Esophagus squamous epithelium (tissue), 5 donors: ENCODE measurements at regions not wholly inside any gene's neighbourhood (a gene's known extent, or its start where the extent isn't known, plus 50 kb on each side); places are given as distances from the start of the nearest gene placed in this dataset.

Experiments used
- DNase-seq: peaks from one replicate; lab custom pipeline; 2025; lab: John Stamatoyannopoulos, UW
- H3K27ac ChIP-seq, 4 donors: fragments of 200-600 bp; sonication (generic); one replicate each; pipeline ENCODE4 v1.5.1; 2016 to 2019; ENCODE audit warnings: mild to moderate bottlenecking in 1 of 4
- H3K27me3 ChIP-seq, 4 donors: fragments of 200-600 bp; sonication (generic); 1 replicate in 3 of 4; 2 replicates in 1 of 4; pipeline versions ENCODE4 v1.5.1 to v1.6.0; 2017 to 2021; ENCODE audit warnings: antibody characterized with exemption in 1 of 4
- H3K36me3 ChIP-seq, 3 donors: fragments of 200-600 bp; sonication (generic); one replicate each; pipeline ENCODE4 v1.5.1; 2016 to 2019
- H3K4me1 ChIP-seq, 3 donors: fragments of 200-600 bp; sonication (generic); one replicate each; pipeline ENCODE4 v1.5.1; 2017 to 2019
- H3K4me3 ChIP-seq, 4 donors: fragments of 200-600 bp; sonication (generic); 1 replicate in 3 of 4; 2 replicates in 1 of 4; pipeline ENCODE4 v1.5.1; 2016 to 2019; ENCODE audit warnings: mild to moderate bottlenecking in 2 of 4, moderate library complexity in 1 of 4
- H3K9me3 ChIP-seq, 3 donors: fragments of 200-600 bp; sonication (generic); one replicate each; pipeline ENCODE4 v1.5.1; 2016 to 2019
- POLR2A ChIP-seq, 4 donors: fragments of 450-650 bp; IDR thresholded peaks; one replicate each; pipeline ENCODE4 v1.6.1; 2017; ENCODE audit warnings: antibody characterized with exemption in 4 of 4, mild to moderate bottlenecking in 4 of 4, moderate library complexity in 3 of 4
- WGBS, 2 donors: methylation state at CpG; one replicate each; pipeline ENCODE4 v1.1.5; 2018; 5-methylcytosine and 5-hydroxymethylcytosine counted together
- intact Hi-C: fragments of 100-400 bp; cut with DNase I; formaldehyde crosslinking; loops from one replicate; pipeline ENCODE4 v1.15.0; 2022
- TF ChIP-seq, protein P1 (sequence below), 6 experiments: fragments of 450-650 bp in 4 of 6; fragments of 200-600 bp in 2 of 6; sonication (generic) in 2 of 6; IDR thresholded peaks; one replicate each; pipeline ENCODE4 v1.5.1; 2016 to 2019; ENCODE audit warnings: antibody characterized with exemption in 6 of 6, mild to moderate bottlenecking in 4 of 6, moderate library complexity in 4 of 6
- donor health status: DM: yes; HTN: yes; CAD: no.

DNA sequence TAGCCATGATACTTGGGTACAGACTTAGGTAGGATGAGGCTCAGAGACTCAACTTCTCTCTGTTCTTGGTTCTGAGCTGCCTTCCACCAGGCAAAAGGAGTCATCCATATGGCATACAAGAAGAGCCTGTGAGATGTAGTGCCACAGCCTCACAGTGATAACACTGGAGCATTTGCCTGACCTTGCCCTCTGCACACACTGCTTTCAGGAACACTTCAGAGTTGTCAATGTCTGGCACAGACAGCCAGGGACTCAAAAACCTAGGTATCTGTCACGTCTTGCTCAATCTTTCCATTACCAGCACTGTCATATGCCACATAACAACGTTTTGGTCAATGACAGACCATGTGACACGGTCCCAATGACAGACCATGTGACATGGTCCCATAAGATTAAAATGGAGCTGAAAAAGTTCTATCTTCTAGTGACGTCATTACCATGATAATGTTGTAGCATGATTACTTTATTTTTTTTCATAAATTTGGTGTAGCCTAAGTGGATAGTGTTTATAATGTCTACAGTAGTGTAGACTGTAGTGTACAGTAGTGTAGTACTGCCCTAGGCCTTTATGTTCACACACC, 199.9 kb upstream of the CTTNBP2NL start:
- Histone ChIP-seq H3K9me3 (no peaks in the 10 kb centered on the region), H3K27ac (no peak overlapping the region), H3K4me1 (no peaks in the 10 kb centered on the region), H3K36me3 (no peaks in the 10 kb centered on the region), H3K4me3 (no peak overlapping the region), H3K27me3 (no peaks in the 10 kb centered on the region)
- TF ChIP-seq, protein P1, sequence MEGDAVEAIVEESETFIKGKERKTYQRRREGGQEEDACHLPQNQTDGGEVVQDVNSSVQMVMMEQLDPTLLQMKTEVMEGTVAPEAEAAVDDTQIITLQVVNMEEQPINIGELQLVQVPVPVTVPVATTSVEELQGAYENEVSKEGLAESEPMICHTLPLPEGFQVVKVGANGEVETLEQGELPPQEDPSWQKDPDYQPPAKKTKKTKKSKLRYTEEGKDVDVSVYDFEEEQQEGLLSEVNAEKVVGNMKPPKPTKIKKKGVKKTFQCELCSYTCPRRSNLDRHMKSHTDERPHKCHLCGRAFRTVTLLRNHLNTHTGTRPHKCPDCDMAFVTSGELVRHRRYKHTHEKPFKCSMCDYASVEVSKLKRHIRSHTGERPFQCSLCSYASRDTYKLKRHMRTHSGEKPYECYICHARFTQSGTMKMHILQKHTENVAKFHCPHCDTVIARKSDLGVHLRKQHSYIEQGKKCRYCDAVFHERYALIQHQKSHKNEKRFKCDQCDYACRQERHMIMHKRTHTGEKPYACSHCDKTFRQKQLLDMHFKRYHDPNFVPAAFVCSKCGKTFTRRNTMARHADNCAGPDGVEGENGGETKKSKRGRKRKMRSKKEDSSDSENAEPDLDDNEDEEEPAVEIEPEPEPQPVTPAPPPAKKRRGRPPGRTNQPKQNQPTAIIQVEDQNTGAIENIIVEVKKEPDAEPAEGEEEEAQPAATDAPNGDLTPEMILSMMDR (IDR thresholded peaks at IDR 0.05) = no peak
- TF ChIP-seq POLR2A (IDR thresholded peaks at IDR 0.05) = no peak
- WGBS, 2 donors = 43 to 68% methylated on average over 3 to 4 of the region's 4 CpGs
- intact Hi-C loops = no loop called here
- DNase-seq = no peak

GRCh38 chr1:112196731-112197130, 199.3 kb upstream of the CTTNBP2NL start:
- no peak for TF ChIP-seq POLR2A (IDR thresholded peaks at IDR 0.05)
- TF ChIP-seq, protein P1 (IDR thresholded peaks at IDR 0.05) = no peak
- WGBS, 2 donors = 73 to 80% methylated on average over 4 of the region's 4 CpGs
- Histone ChIP-seq H3K9me3 (no peaks in the 10 kb centered on the region), H3K4me1 (no peaks in the 10 kb centered on the region), H3K27me3 (no peaks in the 10 kb centered on the region), H3K4me3 (no peak overlapping the region), H3K36me3 (no peaks in the 10 kb centered on the region), H3K27ac (no peak overlapping the region)
- intact Hi-C loops = no loop called here
- no peak for DNase-seq

GRCh38 chr1:112209493-112209892, 186.5 kb upstream of the CTTNBP2NL start:
- Histone ChIP-seq H3K27ac (no peak overlapping the region), H3K4me1 (no peaks in the 10 kb centered on the region), H3K4me3 (no peak overlapping the region), H3K27me3 (no peaks in the 10 kb centered on the region), H3K9me3 (no peaks in the 10 kb centered on the region), H3K36me3 (no peaks in the 10 kb centered on the region)
- 25 to 33% methylated on average over 1 of the region's 1 CpG for WGBS, 2 donors
- no peak for TF ChIP-seq POLR2A (IDR thresholded peaks at IDR 0.05)
- TF ChIP-seq, protein P1 (IDR thresholded peaks at IDR 0.05) = no peak
- intact Hi-C loops = no loop called here
- no peak for DNase-seq

- Histone ChIP-seq H3K4me3 (no peak overlapping the region), H3K27me3 (no peaks in the 10 kb centered on the region), H3K4me1 (no peaks in the 10 kb centered on the region), H3K36me3 (no peaks in the 10 kb centered on the region), H3K27ac (no peak overlapping the region), H3K9me3 (no peaks in the 10 kb centered on the region)
- 50 to 75% methylated on average over 1 of the region's 1 CpG for WGBS, 2 donors
- TF ChIP-seq POLR2A (IDR thresholded peaks at IDR 0.05) = no peak
- TF ChIP-seq, protein P1 (IDR thresholded peaks at IDR 0.05) = no peak
- no peak for DNase-seq
- intact Hi-C loops = no loop called here
Observed at GRCh38 chr1:112219267-112219666, 176.7 kb upstream of the CTTNBP2NL start.

DNA sequence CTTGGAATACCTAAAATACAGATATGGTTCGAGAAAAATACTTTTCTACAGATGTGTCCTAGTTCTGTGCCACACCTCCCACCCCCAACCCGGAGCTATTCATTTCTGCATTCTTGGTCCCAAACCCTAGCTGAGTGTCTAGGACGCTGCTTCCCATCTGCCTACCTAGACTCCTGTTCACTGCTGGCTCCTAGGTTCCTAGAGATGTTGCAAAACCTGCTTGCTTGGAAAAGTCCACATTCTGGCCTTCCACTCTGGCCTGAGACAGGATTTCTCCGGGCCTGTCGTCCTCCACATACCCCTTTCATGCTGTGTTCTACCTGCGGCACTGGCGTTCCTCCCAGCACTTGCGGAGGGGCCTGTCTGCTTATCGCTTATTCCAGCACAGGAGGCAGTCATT, 165.8 kb upstream of the CTTNBP2NL start:
- Histone ChIP-seq H3K9me3 (peaks cover 0 to 5% (median 0%) of the 10 kb centered on the region in 3 donors), H3K27ac (no peak overlapping the region), H3K4me3 (no peak overlapping the region), H3K4me1 (no peaks in the 10 kb centered on the region), H3K27me3 (no peaks in the 10 kb centered on the region), H3K36me3 (no peaks in the 10 kb centered on the region)
- TF ChIP-seq, protein P1 (IDR thresholded peaks at IDR 0.05) = no peak
- TF ChIP-seq POLR2A (IDR thresholded peaks at IDR 0.05) = no peak
- no peak for DNase-seq
- WGBS, 2 donors = 83 to 84% methylated on average over 8 to 9 of the region's 9 CpGs
- intact Hi-C loops = no loop called here
